HG03103 (cell line): ENCODE measurements at regions not wholly inside any gene's neighbourhood (a gene's known extent, or its start where the extent isn't known, plus 50 kb on each side); places are given as distances from the start of the nearest gene placed in this dataset.
"Not testable (repeated sequence)": the region's sequence is repeated elsewhere in the genome, so short reads cannot be mapped to it uniquely, and the experiment has no call there.

ENCODE experiments used
- ATAC-seq: cut with Tn5 transposase; IDR thresholded peaks from one replicate; pipeline ENCODE4 v1.9.1; 2021; ENCODE audit warnings: low read depth; ENCODE audit not compliant: unreplicated experiment

DNA sequence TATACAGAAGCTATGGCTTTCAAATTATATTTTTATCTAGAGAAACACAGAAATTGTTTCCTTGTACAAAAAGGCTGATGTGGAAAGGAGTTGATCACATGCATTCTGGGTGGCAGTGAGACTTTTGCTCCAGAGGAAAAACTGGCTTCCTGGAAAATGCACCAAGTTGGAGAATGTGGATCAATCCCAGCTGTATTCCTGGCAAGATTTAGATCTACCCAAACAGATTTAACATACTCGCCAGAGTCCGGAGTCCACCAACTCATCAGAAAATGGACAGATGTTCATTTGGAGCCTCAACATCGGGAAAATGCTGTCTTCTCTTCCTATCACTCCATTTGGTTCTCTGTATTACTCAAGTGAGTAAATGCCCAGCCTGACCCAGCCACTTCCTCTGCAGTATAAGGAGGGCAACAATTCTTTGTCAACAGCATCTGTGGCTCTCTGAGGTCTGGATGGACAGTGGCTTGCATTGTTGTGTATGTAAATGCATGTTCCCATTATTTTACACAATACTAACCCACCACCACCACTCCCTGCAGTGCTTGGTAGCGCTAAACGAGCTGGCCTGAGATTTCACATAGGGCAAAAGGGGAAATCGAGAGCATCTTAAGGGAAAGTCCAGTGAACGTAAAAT lies 226.2 kb upstream of the IRF2BP2 start:
- ATAC-seq, result no peak

DNA sequence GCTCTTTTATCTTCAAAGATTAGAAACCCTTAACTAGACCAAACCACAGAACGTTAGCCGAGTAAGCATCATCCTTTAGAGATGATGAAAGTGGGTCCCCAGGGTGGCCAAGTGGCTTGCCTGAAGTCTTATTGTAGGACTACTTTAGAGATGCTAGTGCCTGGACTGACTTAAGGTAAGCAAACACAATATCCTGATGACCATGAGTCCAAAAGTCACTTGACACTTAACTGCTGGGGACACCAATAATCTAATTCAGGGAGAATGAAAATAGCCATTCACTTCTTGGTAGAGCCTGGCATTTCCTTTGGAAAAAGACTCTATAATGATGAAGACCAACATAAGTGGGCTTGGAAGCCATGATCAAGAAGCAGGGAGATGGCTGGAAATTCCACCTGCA lies 225.3 kb upstream of the IRF2BP2 start:
- no peak for ATAC-seq

DNA sequence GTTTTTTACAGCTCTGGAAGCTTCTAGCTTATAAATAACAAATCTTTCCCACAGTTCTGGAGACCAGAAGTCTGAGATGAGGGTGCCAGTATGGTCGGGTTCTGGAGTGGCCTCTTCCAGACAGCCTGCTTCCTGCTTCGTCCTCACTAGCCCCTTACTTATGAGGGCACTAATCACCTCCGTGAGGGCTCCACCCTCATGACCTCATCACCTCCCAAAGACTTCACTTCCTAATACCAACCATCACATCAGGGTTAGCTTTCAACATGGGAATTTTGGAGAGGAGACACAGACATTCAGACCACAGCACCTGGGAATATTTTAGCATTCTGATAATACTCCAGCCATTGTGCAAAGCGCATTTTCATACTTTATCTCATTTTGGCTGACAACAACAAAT lies 223.7 kb upstream of the IRF2BP2 start:
- no peak for ATAC-seq

DNA sequence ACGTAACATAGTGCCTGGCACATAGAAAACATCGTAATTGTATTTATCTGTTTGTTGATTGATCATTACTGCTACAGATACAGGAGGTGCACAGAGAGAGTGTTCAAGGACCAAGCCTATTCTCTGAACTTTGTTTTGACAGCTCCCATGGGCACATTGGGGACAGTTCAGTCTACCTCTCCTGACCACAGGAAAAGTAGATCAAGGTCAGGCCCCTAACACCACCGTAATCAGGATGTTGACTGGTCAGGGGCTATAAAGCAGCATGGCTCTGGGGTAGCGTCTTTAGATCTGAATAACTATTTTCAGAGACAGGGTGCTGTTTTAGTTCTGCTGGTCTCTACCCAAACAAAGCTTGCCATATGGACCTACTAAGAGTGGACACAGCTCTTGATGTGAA lies 223.1 kb upstream of the IRF2BP2 start:
- no peak for ATAC-seq

DNA sequence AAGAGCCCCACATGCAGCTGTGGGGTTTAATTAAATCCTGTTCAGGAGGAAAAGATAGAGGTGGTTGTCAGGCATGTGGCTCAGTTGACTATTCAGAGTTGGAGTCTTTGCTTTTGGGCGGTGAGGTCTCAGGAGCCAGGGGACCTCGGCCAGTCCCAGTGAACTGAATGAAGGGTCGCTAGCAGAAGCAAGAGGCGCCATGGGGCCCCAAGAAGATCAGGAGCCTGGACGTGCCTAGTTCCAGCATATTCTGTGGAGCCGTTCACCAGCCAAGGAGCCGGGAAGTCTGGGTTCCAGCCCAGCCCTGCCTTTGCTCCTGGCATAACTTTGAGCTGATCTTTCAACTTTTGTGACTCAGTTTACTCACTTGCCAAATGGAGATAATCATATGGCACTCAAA lies 217.7 kb upstream of the IRF2BP2 start:
- ATAC-seq, result no peak

DNA sequence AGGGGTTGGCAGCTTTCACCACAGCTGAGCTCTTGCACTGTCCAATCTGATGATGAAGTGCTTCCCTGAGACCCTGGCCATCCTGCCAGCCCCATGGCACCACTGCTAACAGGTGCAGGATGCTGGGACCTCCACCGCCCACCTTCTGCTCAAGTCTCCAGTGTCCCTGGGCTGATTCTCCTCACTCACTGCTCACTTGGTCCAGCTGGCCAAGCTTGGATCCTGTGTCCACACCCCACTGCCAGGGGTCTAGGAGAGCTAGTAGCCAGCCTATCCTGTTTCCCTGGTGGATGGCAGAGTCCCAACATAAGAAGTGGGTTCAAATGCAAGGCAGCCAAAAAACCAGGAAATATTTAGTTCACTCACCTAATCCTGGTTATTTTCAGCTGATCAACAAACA lies 217.2 kb upstream of the IRF2BP2 start:
- ATAC-seq, result no peak

DNA sequence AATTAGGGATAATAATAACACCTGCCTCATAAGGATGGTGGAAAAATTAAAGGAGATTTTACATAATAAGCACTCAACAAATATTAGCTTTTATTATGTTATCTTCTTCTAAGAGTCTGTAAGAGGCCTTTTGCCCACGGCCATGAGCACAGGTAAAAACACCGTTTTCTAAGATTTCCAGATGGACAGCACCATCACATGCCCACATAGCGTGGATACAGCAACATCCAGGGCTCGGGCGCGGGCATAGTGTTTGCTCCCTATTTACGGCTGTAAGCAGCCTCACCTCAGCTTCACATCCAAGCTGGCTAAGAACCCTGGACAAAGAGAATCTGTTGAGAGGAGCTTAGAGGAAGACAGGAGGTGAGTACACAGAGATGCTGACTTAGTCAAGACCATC lies 216.4 kb upstream of the IRF2BP2 start:
- ATAC-seq, result no peak

DNA sequence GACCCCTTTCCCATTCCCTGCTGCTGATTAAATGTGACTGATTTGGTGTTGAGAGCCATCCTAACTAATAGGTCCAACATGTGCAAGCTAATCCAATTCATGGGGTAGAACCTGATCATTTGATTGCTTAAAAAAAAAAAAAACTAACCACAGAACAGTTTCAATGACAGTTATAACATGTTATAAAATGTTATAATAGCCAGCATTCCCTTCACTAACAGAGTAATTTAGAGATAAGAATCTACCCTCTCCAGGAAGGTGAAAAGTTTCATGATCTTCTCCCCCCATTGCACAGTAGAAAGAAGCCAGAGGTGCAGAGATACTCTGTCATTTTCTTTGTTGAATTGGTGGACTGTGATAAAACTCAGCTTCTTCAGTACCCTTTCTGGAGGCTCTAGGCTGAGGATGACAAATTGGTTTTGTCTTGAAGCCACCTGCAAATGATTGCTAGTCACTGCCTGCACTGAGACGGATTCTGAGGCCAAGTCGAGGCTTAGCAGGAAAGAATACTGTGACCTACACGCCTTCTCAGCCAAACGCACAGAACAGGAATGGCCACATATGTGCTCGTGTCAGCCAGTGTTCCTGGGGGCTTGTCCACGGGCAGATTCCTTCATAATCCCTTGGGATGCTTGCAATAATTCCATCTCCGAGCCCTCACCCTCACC lies 215.7 kb upstream of the IRF2BP2 start:
- no peak for ATAC-seq

DNA sequence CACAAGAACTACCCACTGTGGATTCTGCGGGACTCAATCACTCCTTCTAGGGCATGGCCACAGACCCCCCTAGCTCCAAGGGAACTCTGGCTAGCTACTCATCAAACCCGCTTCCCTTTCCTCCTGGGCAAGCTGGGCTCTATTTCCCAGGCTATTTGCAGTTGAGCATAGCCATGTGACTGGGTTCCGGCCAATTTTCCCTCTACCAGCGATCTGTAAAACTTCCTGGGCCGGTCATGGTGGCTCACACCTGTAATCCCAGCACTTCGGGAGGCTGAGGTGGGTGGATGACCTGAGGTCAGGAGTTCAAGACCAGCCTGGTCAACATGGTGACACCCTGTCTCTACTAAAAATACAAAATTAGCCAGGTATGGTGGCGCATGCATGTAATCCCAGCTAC lies 214.9 kb upstream of the IRF2BP2 start:
- ATAC-seq, result not testable (repeated sequence)

DNA sequence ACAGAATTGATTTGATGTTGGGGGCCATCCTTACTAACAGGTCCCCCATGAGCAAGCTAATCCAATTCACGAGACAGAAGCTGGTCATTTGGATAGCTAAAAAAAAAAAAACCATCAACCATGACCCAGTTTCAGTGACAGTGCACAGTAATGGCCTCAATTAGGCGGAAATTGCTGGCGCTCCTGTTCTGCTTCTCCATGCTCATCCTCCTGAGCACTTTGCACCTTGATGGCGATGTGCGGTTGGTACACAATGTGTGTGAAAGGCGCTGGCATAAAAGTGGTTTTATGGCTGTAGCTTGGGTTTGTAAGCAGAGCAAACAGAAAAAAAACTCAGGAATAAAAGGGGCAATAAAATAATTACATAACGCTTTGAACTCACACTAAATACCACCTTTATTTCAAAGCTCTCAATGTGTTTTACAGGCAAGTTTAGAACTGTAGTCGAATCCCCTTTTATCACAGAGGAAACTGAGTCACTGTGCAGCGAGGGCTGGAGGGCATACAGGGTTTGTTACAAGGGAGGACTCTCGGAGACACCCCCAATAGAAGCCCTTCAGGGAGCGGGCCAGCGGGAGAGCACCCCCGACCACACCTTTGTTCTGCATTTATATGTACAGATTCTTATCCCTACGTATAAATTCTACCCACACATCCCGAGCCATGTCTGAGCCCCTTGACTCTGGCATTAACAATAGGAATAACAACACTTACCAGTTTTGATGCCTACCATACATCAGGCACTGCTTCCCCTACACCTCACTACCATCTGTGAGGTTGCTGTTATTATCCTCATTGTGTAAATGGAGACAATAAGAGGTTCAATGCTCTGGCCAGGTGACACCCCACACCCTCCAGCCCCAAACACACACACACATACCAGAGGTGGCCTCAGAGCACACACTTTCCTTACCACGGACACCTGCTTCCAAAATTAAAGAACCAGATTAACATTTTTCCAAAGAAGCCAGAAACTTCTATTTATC lies 213.5 kb upstream of the IRF2BP2 start:
- ATAC-seq, result no peak

DNA sequence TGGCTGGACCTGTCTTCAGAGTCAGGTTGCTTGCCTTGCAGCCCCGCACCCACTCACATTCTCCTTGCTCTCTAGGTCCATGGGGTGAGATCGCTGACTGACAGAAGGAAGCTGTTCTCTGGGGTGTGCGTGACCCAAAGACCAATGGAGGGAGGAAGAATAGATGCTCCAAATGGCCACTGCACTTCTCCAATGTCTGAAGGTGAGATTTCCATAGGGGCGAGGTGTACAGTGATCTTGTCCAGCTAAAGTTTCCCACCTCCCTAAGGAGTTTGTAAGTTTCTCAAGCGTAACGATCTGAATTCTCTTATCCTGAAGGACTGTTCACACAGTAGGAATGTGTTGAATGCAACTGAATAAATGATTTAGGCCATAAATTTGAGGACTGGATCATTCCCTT lies 211.9 kb upstream of the IRF2BP2 start:
- ATAC-seq, result no peak

DNA sequence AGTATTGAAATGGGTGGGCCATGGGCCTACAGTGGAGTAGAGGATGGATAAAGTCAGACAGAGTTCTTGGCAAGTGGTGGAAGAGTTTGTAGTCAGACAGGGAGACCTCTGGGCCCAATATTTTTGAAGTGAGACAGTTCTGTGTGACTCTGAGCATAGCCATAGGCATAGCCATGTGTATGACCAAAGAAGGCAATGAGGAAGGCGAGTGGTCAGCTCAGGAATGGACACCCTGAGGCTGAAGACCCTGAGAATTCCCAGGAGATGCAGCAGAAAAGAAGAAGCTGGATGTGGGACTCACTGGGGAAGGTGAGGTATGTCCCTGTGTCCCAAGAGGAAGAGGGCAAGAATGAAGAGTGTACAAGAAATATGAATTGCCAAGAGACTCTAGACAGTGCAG lies 210.6 kb upstream of the IRF2BP2 start:
- no peak for ATAC-seq

DNA sequence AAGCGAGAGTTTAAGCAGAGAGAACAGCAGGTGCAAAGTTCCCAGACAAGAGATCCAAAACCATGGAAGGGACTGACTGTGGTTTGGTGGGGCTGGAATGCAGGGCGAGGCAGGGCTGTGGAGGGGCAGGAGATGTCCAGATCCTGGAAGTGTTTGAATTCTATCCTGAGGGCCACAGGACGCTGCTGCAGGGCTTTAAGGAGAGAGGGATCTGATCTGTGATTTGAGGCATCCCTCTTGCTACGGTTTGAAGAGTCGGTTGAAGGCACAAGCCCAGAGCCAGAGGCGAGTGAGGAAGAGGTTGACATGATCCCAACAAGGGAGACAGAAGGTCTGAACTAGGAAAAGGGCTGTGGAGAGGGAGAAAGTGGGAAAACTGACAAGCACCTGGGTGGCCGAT lies 209.9 kb upstream of the IRF2BP2 start:
- not testable (repeated sequence) for ATAC-seq

DNA sequence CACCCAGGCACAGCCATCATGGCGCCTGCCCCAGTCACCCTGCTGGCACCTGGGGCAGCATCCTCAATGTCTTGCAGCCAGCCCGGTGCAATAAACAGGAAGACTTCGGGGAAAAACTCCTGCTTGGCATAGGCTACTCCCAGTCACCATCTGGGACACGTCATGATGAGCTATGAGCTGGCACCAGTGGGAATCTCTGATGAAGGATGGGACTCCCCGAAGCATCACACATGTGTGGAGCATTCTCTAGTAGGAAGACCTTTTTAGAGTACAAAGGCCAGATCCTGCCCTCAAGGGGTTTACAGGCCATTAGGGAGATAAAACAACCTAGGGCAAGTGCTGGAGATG lies 208.0 kb upstream of the IRF2BP2 start:
- ATAC-seq, result not testable (repeated sequence)

DNA sequence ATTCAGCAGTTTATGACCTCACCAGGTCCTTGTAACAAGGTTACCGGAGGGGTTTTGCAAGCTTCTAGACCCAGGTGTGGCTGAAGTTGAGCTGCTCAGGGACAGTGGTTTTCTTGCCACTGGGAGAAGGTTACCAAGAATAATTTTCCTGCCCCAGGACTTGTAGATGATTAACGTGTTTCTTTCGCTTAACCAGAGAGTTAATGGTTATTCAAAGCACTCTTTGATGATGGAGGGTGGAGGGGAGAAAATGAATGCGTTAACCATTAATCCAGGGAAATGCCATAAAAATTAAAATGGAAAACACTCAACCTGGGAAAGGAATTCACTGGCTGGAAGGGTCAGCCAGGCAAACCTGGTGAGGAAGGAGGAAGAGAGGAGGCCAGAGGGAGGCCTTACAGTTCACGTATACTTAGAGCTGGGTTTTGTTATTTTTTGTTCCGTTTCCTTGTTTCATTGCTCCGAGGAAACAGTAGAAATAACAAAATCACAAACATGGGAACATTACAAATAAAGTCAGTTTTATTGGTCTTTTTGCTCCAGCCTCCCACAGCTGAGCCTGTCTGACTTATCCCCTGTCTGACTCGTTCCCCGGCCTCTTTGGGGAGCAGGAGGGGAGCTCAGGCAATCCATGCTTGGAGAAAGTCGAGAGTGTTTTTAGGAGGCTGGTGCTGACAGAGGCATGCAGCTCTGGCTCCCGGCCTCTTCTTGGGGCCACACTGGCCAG lies 207.5 kb upstream of the IRF2BP2 start:
- ATAC-seq, result not testable (repeated sequence)

DNA sequence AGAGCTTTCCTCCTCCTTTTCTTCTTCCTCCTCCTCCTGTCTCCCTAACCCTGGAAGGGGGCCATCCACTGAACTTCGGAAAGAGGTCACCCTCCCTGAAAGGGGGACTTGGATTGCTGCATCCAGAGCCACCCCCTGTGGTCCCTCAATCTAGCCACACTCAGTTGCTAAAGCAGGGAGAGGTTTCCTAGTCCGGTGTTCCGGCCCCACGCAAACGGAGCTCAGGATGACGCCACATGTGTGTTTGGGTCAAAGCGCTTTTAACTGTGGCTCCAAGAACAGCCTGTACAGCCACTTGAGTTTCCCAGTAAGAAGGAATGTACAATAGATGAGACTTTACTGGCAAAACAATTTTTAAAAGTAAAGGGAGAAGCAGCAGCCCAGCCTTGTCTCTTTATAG lies 206.9 kb upstream of the IRF2BP2 start:
- ATAC-seq, result not testable (repeated sequence)

DNA sequence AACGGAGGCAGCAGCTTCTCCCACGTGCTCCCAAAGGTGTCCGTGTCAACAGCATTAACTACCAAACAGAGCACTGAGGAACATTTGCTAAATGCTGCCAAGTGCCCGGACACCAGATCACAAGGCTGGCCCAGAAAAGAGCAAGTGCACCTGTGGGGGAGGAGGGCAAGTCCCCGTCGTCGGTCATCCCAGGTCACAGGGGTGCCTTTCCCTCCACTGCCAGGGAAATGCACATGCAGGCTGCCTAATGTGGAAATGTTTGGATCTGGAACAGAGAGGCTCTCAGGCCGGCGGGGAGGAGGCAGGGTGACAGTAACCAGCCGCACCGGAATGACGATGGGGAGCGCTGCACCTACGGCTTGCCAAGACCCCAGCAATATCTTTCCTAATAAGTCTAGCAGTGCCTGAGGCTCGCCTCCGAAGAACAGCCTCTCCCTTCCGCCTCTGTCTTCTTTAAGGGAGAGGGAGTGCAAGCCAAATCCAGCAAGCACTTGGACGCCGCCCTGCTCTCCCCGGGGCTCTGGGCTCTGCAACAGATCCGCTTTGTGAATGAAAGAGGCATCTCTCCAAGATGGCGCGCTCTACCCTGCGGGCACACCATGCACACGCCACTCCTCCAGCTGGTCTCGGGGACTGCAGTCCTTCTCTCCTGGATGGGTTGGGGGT lies 206.3 kb upstream of the IRF2BP2 start:
- ATAC-seq, result not testable (repeated sequence)

DNA sequence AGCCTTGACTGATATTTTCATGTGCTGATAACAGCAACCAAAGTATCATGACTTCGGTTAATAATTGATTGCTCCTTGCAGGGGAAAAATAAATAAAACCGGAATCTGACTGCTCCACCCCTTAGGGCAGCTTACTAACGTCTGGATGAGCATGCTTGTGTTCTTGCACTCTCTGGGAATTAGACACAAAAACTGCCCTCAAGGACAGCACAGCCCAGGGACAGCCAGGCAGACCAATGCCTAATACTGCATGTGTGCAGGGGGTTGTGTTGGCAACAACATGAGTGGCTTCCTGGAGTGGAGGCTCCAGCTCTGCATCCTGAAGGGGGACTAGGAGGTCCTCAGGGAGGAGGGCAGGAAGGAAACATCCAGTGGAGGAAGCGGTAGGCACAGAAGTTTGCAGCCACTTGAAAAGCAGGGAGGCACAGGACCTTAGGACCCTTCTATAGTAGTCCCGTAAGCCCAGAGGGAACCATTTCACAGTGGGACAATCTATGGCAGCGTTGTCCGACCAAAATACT lies 205.4 kb upstream of the IRF2BP2 start:
- not testable (repeated sequence) for ATAC-seq

DNA sequence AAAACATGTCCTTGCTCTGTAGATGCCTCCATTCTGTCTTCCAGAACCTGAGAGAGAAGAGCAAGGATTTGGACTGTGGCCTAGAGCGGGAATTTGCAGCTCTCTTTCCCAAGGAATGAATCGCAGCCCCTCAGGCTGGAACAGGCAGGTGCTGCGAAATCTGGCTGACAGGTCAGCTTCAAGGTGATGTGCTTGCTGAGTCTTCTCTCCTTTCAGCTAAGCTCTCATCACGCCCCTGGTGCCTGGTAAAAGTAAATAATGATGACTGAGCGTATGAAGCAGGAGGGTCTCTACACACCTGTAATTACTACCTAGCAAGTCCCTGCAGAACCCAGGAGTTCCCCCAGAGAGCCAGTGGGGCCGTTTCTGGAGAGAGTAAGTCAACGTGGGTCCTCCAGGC lies 204.3 kb upstream of the IRF2BP2 start:
- not testable (repeated sequence) for ATAC-seq

DNA sequence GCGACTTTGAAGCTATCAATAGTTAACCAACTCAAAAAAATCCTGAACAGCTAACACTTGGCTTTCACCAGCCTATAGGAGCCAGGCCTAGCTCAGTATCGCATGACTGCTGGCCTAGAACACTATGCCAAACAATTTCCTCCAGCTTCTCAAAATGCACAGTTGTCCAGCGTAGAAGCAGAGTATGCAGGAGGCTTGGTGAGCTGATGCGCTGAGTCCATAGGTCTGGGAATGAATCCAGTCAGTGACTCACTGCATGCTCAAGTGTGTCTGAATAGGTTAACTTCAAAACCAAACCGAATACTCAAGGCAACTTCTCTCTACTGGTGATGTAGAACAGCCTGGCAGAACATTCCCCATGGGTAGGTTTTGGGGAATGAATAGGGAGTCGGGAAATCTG lies 201.8 kb upstream of the IRF2BP2 start:
- ATAC-seq, result not testable (repeated sequence)
